GM12891 (cell line): ENCODE measurements at regions not wholly inside any gene's neighbourhood (a gene's known extent, or its start where the extent isn't known, plus 50 kb on each side); places are given as distances from the start of the nearest gene placed in this dataset.

Experiments used
- POLR2A ChIP-seq: IDR thresholded peaks from 2 replicates; pipeline ENCODE4 v1.6.1; 2011; ENCODE audit warnings: low read depth, low read length, control low read depth
- POLR2AphosphoS5 ChIP-seq: IDR thresholded peaks from 2 replicates; pipeline ENCODE4 v1.6.1; 2011; ENCODE audit warnings: low read depth, low read length, control low read depth
- TAF1 ChIP-seq: IDR thresholded peaks from 2 replicates; pipeline ENCODE4 v1.6.1; 2011; ENCODE audit warnings: low read depth, low read length, control low read depth

- no peak for TF ChIP-seq POLR2A
- no peak for TF ChIP-seq TAF1
- no peak for TF ChIP-seq POLR2AphosphoS5
Observed at GRCh38 chr5:8870959-8871355, 674.9 kb downstream of the SEMA5A start.
